GM23338 (cell line): ENCODE measurements at regions not wholly inside any gene's neighbourhood (a gene's known extent, or its start where the extent isn't known, plus 50 kb on each side); places are given as distances from the start of the nearest gene placed in this dataset.

Experiments
- CREB1 ChIP-seq: fragments of 250-450 bp; sonication (Bioruptor Pico); IDR thresholded peaks from 2 replicates; pipeline ENCODE4 v1.5.0; 2020; ENCODE audit warnings: low read depth, mild to moderate bottlenecking, moderate library complexity
- CTCF ChIP-seq, 2 experiments: fragments of 200-600 bp in 1 of 2; sonication (generic) in 1 of 2; conservative IDR thresholded peaks; 2 replicates each; pipeline versions ENCODE4 v1.5.1 to v1.6.1; 2016 to 2017; ENCODE audit warnings: antibody characterized with exemption in 2 of 2, low read depth in 2 of 2, mild to moderate bottlenecking in 2 of 2, moderate library complexity in 1 of 2
- ETS1 ChIP-seq: IDR thresholded peaks from 2 replicates; pipeline ENCODE4 v1.6.1; 2016; ENCODE audit warnings: antibody characterized with exemption
- EZH2 ChIP-seq: fragments of 200-600 bp; sonication (generic); IDR thresholded peaks from one replicate; pipeline ENCODE4 v1.8.0; 2017; ENCODE audit warnings: antibody characterized with exemption, mild to moderate bottlenecking, low read depth; ENCODE audit not compliant: unreplicated experiment
- EZH2phosphoT487 ChIP-seq: fragments of 200-600 bp; sonication (generic); IDR thresholded peaks from one replicate; pipeline ENCODE4 v1.8.1; 2018; ENCODE audit warnings: antibody characterized with exemption; ENCODE audit not compliant: unreplicated experiment
- JUNB ChIP-seq: IDR thresholded peaks from one replicate; pipeline ENCODE4 v1.6.1; 2016; ENCODE audit warnings: antibody characterized with exemption; ENCODE audit not compliant: unreplicated experiment
- POLR2AphosphoS5 ChIP-seq: IDR thresholded peaks from 2 replicates; pipeline ENCODE4 v1.6.1; 2016; ENCODE audit warnings: antibody characterized with exemption, low read depth
- REST ChIP-seq: IDR thresholded peaks from one replicate; pipeline ENCODE4 v1.6.1; 2018; ENCODE audit warnings: antibody characterized with exemption; ENCODE audit not compliant: unreplicated experiment

GRCh38 chrY:16645991-16646390, 1234.0 kb downstream of the CDY2B start:
- TF ChIP-seq CTCF (conservative IDR thresholded peaks at IDR 0.05; ENCODE audit: low read depth in 2 of 2) (no peak), EZH2 (no peak), EZH2phosphoT487 (no peak), JUNB (no peak), REST (no peak), POLR2AphosphoS5 (no peak), CREB1 (no peak), ETS1 (no peak)
